ENCODE measurements at regions not wholly inside any gene's neighbourhood (a gene's known extent, or its start where the extent isn't known, plus 50 kb on each side); places are given as distances from the start of the nearest gene placed in this dataset.
A peak's percentile ranks its signal among the peaks of the same experiment; 100 is the strongest.
"Not testable (repeated sequence)": the region's sequence is repeated elsewhere in the genome, so short reads cannot be mapped to it uniquely, and the experiment has no call there.

DNA sequence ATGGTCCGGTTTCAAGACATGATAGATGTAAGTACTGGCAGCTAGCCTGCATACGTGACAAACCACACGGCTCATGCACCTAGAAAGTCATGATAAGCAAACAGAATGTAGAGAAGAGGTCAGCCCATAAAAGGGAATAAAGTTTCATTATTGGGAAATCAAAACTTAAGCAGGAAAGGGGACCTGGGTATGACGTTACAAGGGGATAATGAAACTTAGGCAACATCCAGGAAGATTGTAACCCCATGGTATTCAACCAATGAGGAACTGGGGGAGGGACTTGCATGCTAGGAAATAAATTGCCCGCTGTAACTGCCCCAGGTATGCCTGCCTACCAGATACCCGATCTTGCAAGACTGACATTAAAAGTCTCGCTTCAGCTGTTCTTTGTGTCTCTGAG, 1679.0 kb downstream of the SUCLG1 start:
- TF ChIP-seq, protein P1, sequence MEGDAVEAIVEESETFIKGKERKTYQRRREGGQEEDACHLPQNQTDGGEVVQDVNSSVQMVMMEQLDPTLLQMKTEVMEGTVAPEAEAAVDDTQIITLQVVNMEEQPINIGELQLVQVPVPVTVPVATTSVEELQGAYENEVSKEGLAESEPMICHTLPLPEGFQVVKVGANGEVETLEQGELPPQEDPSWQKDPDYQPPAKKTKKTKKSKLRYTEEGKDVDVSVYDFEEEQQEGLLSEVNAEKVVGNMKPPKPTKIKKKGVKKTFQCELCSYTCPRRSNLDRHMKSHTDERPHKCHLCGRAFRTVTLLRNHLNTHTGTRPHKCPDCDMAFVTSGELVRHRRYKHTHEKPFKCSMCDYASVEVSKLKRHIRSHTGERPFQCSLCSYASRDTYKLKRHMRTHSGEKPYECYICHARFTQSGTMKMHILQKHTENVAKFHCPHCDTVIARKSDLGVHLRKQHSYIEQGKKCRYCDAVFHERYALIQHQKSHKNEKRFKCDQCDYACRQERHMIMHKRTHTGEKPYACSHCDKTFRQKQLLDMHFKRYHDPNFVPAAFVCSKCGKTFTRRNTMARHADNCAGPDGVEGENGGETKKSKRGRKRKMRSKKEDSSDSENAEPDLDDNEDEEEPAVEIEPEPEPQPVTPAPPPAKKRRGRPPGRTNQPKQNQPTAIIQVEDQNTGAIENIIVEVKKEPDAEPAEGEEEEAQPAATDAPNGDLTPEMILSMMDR (IDR thresholded peaks at IDR 0.05) = no peak
- no peak for TF ChIP-seq POLR2A (IDR thresholded peaks at IDR 0.05)
- DNase-seq = no peak
- intact Hi-C loops (cut with DNase I) = no loop called here

DNA sequence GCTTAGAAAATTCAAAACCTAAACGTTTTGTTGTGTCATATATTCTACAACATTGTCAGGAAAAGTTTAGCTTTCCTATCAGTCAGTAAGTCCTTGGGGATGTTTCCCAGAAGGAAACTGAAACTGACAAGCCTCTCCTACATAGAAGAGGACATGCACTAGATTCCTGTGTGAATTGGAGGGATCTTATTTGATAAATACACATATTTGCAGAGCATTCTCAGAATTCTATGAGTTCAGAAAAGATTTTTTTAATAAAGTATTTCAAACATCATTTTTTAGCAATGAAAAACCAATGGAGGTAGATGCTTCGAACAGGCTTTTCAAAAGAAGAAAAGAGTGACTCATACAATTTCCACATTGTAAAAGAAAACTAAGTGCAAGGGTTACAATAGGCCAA, 1706.7 kb downstream of the SUCLG1 start:
- Histone ChIP-seq H3K27ac (no peak overlapping the region), H3K9me3 (peaks cover 0 to 30% (median 15%) of the 10 kb centered on the region in 12 donors), H3K36me3 (no peaks in the 10 kb centered on the region), H3K27me3 (no peaks in the 10 kb centered on the region), H3K4me3 (no peak overlapping the region), H3K4me1 (no peaks in the 10 kb centered on the region)
- TF ChIP-seq POLR2A (IDR thresholded peaks at IDR 0.05) = no peak
- TF ChIP-seq, protein P1 (IDR thresholded peaks at IDR 0.05) = no peak
- DNase-seq (no peak), ATAC-seq (no peak)
- intact Hi-C loops (cut with DNase I) = no loop called here
- 38 to 60% (median 44%) methylated on average over 2 of the region's 2 CpGs for WGBS, 4 donors

More for the DNA sequence above, 1679.0 kb downstream of the SUCLG1 start:
- WGBS, 4 donors = 89 to 92% (median 91%) methylated on average over 7 of the region's 7 CpGs
- Histone ChIP-seq H3K36me3 (no peaks in the 10 kb centered on the region), H3K4me1 (no peaks in the 10 kb centered on the region), H3K27ac (no peak overlapping the region), H3K9me3 (no peaks in the 10 kb centered on the region), H3K4me3 (no peak overlapping the region), H3K27me3 (no peaks in the 10 kb centered on the region)
- ATAC-seq = no peak

DNA sequence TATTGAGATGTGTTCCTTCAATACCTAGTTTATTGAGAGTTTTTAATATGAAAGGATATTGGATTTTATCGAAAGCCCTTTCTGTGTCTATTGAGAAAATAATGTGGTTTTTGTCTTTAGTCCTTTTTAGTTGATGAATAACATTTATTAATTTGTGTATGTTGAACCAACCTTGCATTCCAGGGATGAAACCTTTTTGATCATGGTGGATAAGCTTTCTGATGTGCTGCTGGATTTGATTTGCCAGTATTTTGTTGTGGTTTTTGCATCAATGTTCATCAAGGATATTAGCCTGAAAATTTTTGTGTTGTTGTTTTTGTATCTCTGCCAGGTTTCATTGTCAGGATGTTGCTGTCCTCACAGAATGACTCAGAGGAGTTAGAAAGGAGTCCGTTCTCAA, 1710.4 kb downstream of the SUCLG1 start:
- no peak for ATAC-seq
- Histone ChIP-seq H3K4me1 (no peaks in the 10 kb centered on the region), H3K27me3 (no peaks in the 10 kb centered on the region), H3K36me3 (no peaks in the 10 kb centered on the region), H3K27ac (no peak overlapping the region), H3K9me3 (peaks cover 0 to 43% (median 19%) of the 10 kb centered on the region in 12 donors), H3K4me3 (no peak overlapping the region)
- whole genome bisulfite sequencing, 4 donors = 64 to 76% (median 73%) methylated on average over 2 of the region's 2 CpGs
- intact Hi-C loops (cut with DNase I) = no loop called here
- no peak for TF ChIP-seq POLR2A (IDR thresholded peaks at IDR 0.05)
- TF ChIP-seq, protein P1 (IDR thresholded peaks at IDR 0.05) = no peak
- DNase-seq = no peak

DNA sequence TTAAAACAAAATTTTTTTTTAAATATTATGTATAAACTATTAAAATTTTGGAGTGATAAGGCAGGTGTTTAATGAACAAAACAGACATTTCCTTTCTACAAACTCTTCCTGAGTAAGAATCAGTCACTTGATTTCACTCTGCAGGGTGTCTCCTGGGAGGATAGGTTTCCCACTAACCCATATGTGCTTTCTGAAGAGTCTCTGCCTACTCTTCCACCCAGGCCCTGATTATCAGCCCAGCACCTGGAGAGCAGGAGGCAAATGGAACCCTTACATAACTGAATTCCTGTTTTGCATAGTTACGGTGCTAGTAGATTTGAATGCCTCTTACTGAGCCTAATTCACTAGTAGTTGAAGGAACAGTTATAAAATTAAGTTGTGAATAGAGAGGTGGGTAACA, 1718.6 kb downstream of the SUCLG1 start:
- peaks cover 0 to 7% (median 0%) of the 10 kb centered on the region in 12 donors for H3K9me3 ChIP-seq
- DNase-seq (no peak), ATAC-seq (peak in 1 of 4 donors; percentile 52)
- H3K27me3 ChIP-seq = no peaks in the 10 kb centered on the region
- no peaks in the 10 kb centered on the region for H3K4me1 ChIP-seq
- no peaks in the 10 kb centered on the region for H3K36me3 ChIP-seq
- intact Hi-C loops (cut with DNase I) = no loop called here
- WGBS, 4 donors = 37 to 67% (median 62%) methylated on average over 1 of the region's 1 CpG
- no peak overlapping the region for H3K27ac ChIP-seq
- TF ChIP-seq, protein P1 (IDR thresholded peaks at IDR 0.05) = no peak
- no peak for TF ChIP-seq POLR2A (IDR thresholded peaks at IDR 0.05)
- H3K4me3 ChIP-seq = no peak overlapping the region

DNA sequence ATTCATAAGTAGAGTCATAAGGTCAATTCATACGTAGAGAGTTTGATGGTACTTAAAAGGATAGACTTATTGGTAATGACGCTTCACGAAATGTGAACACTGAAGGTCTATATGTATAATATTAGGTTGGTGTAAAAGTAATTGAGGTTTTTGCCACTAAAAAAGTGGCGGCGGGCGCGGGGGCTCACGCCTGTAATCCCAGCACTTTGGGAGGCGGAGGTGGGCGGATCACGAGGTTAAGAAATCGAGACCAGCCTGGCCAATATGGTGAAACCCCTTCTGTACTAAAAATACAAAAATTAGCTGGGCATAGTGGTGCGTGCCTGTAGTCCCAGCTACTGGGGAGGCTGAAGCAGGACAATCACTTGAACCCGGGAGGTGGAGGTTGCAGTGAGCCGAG, 1721.1 kb downstream of the SUCLG1 start:
- H3K36me3 ChIP-seq; H3K4me1 ChIP-seq; ATAC-seq; H3K4me3 ChIP-seq; DNase-seq; H3K27me3 ChIP-seq; H3K27ac ChIP-seq; intact Hi-C loops (cut with DNase I); H3K9me3 ChIP-seq: not testable (repeated sequence)
- whole genome bisulfite sequencing, 4 donors = 95% methylated on average over 15 of the region's 15 CpGs

Measured in heart left ventricle (tissue), 16 donors.